ENCODE measurements at regions not wholly inside any gene's neighbourhood (a gene's known extent, or its start where the extent isn't known, plus 50 kb on each side); places are given as distances from the start of the nearest gene placed in this dataset.

DNA sequence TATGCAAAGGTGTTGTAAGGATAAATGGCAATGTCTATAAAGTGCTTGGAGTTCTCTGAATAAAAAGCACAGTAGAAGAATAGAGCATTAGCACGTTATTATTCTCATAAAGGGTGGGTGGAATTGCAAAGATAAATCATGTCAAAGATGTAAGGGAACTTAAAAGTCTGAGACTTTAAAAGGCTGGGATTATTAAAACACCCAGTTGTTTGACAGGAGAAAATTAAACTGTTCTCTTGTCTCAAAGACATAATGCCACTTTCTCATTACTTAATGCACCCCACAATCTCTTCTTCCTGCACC, 70.4 kb upstream of the PDE10A start:
- TF ChIP-seq POLR2AphosphoS5 (IDR thresholded peaks at IDR 0.05; ENCODE audit: borderline replicate concordance, low read depth, low read length) (no peak), EZH2 (IDR thresholded peaks at IDR 0.05) (no peak)

Data from SK-N-MC (cell line).